SU-DHL-6 (cell line): ENCODE measurements at regions not wholly inside any gene's neighbourhood (a gene's known extent, or its start where the extent isn't known, plus 50 kb on each side); places are given as distances from the start of the nearest gene placed in this dataset.

Experiments
- CTCF ChIP-seq: fragments of 200-600 bp; sonication (generic); IDR thresholded peaks from one replicate; pipeline ENCODE4 v1.5.1; 2017; ENCODE audit warnings: antibody characterized with exemption, mild to moderate bottlenecking, low read length, moderate library complexity; ENCODE audit not compliant: insufficient read depth, poor library complexity, severe bottlenecking
- EZH2phosphoT487 ChIP-seq: fragments of 200-600 bp; sonication (generic), shearing (Covaris generic); conservative IDR thresholded peaks from 2 replicates; pipeline ENCODE4 v1.6.1; 2018; ENCODE audit warnings: mild to moderate bottlenecking, antibody characterized with exemption, low read length, moderate library complexity, mixed read lengths

GRCh38 chr12:132384916-132385774, 55.8 kb upstream of the GALNT9 start:
- TF ChIP-seq CTCF (no peak), EZH2phosphoT487 (no peak)
